ENCODE measurements at regions not wholly inside any gene's neighbourhood (a gene's known extent, or its start where the extent isn't known, plus 50 kb on each side); places are given as distances from the start of the nearest gene placed in this dataset.

DNA sequence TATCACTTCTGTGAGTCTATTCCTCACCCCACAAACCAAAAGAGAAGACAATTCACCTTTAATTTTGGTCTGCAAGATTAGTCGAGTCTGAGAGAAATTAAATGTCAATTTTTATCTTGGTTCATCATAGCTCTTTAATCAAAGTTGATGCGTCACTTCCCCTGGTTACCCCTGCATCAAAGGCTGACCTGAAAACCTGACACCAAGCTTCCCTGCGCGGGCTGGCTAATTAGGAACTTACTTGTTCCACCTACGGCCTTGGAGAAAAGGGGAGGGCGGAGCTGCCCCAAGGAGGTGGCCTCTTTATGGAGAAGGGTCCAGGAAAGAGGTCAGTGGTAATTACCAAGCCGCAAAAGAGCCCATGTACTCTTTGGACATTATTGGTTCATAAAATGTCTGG lies 218.4 kb downstream of the ARRDC4 start:
- FAIRE-seq (no peak), DNase-seq (ENCODE audit: insufficient read length, low spot score) (no peak)

GRCh38 chr15:98187549-98187948 lies 227.0 kb downstream of the ARRDC4 start:
- FAIRE-seq (no peak), DNase-seq (ENCODE audit: insufficient read length, low spot score) (no peak)

- FAIRE-seq (no peak), DNase-seq (ENCODE audit: insufficient read length, low spot score) (no peak)
These were observed 230.4 kb downstream of the ARRDC4 start for GRCh38 chr15:98190914-98191313.

DNA sequence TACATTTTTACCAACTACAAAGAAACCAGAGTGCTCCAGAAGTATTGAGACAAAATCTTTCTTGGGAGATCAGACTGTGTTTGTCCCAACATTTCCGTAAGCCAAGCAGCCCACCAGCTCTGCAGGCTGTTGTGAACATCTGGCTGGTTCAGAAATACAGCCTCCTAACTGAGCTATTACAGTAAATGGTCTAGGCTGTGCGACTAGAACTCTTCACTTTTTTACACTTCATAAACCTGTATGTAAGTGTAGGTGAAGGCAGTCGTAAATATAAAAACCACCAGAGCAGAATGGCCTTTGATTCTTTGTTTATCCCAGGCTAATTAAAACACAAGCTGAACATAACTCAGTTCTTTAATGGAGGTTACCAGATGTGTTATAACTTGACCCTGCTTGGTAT lies 235.3 kb downstream of the ARRDC4 start:
- no peak for FAIRE-seq
- DNase-seq (ENCODE audit: insufficient read length, low spot score), result no peak

GRCh38 chr15:98196371-98196770 lies 235.9 kb downstream of the ARRDC4 start:
- DNase-seq (ENCODE audit: insufficient read length, low spot score) (no peak), FAIRE-seq (no peak)

DNA sequence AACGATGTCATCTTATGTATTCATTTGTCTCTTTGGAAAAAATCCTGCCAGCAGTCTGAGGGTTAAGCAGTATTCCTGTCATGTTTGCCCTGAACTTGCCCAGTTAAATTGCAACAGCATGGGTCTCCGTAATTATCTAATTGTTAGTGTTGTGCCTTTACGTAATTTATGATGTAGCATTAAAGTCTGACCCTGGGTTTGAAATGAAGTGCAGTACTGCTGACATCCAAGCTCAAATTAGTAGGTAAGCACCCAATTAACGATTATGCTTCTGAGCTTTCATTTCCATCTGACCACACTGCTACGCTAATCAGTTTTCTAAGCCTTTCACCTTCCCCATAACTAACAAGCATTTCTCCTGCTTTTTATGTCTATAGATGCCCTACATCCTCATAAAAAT lies 241.8 kb downstream of the ARRDC4 start:
- DNase-seq (ENCODE audit: insufficient read length, low spot score) (no peak), FAIRE-seq (no peak)

DNA sequence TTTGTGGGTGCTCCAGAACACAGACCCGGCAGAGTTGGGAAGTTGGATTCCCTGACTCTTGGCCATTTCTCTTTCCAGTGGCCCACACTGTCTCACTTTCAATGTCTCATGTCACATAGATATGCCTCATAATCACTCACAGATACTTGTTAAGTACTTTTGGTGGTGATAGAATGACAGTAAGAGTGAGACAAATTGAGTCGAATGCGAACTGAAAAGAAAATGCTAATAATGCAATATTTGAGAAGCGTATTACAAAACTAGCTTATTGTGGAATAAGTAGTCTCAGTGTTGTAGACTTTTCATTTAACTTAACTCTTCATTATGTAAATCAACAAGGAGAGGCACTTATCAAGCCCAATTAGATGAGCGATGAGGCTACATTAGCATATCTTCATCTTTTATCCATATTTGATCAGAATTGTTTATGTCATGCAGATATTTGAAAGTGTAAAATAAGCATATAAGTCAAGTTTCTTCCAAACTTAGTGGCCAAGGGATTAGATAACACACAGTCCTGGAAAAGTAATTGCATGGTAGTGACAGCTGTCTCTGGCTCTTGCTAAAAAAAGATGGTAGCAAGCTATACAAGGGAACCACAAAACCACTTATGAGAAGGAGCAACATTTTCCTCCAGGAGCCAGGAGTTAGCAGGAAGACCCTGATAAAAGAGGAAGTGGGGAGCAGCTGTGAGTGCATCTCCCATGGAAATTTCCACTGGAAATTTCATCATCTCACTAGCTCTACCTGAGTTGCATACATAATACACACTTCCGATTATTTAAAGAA lies 243.6 kb downstream of the ARRDC4 start:
- no peak for FAIRE-seq
- no peak for DNase-seq (ENCODE audit: insufficient read length, low spot score)

DNA sequence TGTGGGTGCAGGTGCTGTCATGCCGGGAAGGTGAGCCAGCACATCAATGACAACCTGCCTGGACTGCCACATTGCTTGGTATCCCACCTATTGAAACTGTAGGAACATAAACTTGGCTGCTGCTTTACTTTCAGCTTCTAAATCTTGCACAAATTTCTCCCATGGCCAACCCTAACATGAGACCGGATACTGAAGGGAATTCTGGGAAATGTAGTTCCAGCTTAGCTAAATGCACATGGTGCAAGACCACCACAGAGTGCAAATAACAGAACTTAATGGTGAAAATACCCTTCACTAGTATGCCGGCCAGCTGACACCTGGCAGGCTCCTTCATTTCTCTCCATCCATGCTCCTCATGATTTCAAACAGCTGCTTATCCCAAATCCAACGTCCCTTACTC lies 247.4 kb downstream of the ARRDC4 start:
- FAIRE-seq, result no peak
- no peak for DNase-seq (ENCODE audit: insufficient read length, low spot score)

DNA sequence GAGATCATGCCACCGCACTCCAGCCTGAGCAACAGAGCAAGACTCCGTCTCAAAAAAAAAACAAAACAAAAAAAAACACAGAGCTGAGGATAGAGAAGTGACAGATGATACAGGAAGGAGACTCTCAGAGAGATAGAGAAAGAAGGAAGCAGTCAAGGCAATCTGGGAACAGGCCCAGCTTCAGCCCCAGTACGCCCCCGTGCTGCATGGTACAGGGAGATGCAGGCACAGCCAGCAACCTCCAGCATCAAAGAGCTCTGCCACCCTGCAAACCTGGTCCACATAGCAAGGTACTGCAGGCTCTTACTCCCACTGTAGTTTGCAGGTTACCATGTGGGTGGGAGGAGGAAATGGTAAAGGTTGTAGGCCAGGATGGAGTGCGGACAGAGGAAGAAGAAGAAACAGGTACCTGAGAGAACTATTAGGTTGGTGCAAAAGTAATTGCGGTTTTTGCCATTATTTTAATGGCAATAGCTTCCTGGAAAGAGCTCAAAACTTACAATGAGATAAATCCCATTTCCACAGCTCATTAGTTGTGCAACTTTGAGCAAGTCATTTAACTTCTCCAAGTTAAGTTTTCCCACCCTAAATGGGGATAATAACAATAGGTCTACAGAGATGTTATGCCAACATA lies 253.0 kb downstream of the ARRDC4 start:
- FAIRE-seq, result no peak
- DNase-seq (ENCODE audit: insufficient read length, low spot score), result no peak

DNA sequence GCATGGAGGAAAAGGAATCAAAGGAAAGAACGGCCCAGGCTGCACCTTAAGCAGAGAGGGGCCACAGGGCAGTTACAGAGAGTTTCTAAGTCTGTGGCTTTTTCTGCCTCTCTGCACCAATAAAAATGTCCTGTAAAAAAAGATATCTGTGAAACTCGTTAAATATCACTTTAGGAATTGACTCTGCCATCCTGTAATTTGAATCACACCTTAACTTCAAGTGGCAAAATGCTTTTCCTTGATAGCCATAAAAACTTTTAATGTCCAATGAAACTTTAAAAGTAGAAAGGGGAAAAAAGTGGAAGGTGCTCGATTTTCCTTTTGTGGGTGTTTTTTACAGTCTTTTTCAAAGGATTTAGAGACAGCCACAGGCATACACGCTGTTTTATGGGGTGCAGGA lies 255.7 kb downstream of the ARRDC4 start:
- no peak for FAIRE-seq
- no peak for DNase-seq (ENCODE audit: insufficient read length, low spot score)

DNA sequence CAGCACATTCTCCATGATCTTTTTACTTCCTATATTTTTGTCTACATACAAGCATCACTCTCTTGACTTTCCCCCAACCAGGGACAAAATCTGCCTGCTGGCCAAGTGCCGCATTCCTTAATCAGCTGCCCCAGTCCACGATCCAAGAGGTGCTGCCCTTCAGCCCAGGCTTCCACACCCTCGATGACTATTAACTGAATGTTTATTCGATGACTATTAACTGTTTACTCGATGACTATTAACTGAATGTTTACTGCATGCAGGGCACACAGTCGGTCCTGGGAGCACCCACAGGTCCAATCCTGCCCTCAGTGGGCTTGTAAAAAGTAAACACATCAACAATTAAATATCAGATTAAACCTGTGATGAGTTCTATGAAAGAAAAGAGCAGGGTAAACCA lies 256.9 kb downstream of the ARRDC4 start:
- FAIRE-seq, result no peak
- no peak for DNase-seq (ENCODE audit: insufficient read length, low spot score)

GRCh38 chr15:98221144-98221543 lies 260.6 kb downstream of the ARRDC4 start:
- DNase-seq (ENCODE audit: insufficient read length, low spot score) (no peak), FAIRE-seq (no peak)

DNA sequence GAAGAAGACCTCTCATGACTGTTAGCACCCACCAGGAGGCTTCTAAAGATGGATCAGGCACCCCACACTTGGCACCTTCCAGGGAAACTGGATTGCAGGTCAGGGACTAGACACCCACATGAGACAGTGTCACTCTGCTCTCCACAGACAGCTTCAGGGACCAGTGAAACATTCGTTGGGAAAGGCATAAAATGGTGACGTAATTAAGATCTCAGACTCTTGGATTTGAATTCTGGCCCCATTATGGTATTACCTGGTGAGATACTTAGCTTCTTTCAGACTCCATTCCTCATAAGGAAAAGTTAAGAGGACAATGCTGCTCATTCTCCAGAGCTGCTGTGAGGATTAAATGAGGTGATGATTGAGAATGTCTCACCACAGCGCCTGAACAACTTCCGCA lies 261.1 kb downstream of the ARRDC4 start:
- no peak for DNase-seq (ENCODE audit: insufficient read length, low spot score)
- no peak for FAIRE-seq

DNA sequence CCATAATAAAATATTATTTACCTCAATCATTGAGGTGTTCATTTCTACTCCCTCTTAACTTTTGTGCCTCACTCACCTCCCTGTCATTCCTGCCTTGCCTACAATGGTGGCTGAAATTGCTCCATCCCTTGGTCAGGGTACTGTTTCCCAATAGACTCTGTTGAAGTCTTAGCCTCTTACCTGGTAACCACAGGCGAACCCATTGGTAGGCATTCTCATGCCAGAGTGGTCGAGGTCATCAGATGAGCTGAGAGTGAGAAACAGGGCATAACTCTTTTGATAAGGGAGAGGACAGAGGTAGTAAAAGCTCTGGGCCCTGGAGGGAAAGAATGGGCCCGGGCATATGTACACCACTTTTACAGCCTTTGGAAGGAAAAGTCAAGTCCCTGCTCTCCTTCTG lies 265.6 kb downstream of the ARRDC4 start:
- FAIRE-seq (no peak), DNase-seq (ENCODE audit: insufficient read length, low spot score) (no peak)

DNA sequence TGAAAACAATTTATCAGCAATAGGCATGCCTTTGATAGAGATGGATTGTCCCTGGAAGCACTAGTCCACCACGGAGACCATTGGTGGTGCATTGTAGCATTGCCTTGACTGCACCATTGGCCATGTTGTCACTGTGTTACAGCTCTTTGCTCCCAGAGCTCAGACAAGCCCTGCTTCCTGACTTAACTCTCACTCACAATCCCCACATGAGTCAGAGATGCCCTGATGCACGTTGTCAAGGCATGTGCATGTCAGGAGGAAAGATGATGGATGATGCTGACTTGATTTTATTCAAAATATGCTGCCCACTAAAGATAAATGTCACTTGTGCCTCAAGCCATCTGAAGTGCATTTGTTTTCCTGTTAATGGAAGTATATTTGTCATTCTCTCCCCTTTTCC lies 266.1 kb downstream of the ARRDC4 start:
- FAIRE-seq, result no peak

DNA sequence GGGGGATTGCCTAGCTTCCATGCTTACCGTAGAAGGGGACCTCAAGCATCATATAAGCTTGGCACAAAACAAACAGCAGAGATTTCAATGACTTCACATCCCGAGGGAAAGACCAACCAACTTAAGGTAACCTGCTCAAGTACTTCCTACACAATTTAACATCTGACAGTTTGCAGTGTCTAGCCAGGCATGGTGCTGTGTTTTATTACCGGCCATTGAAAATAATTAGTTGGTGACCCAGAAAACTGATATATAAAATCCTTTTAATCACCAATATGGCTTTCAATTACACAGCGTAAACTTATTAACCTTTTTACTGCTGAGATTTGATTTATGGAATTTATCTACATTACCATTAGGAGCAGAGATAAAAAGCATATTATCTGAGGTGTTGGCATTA lies 268.3 kb downstream of the ARRDC4 start:
- FAIRE-seq (no peak), DNase-seq (ENCODE audit: insufficient read length, low spot score) (no peak)

More for the DNA sequence above, 266.1 kb downstream of the ARRDC4 start:
- no peak for DNase-seq (ENCODE audit: insufficient read length, low spot score)

- no peak for DNase-seq (ENCODE audit: insufficient read length, low spot score)
These were observed 270.5 kb downstream of the ARRDC4 start for GRCh38 chr15:98230975-98231374.

GRCh38 chr15:98231696-98232440 lies 271.4 kb downstream of the ARRDC4 start:
- FAIRE-seq (no peak), DNase-seq (ENCODE audit: insufficient read length, low spot score) (no peak)

More at GRCh38 chr15:98230975-98231374, 270.5 kb downstream of the ARRDC4 start:
- no peak for FAIRE-seq

DNA sequence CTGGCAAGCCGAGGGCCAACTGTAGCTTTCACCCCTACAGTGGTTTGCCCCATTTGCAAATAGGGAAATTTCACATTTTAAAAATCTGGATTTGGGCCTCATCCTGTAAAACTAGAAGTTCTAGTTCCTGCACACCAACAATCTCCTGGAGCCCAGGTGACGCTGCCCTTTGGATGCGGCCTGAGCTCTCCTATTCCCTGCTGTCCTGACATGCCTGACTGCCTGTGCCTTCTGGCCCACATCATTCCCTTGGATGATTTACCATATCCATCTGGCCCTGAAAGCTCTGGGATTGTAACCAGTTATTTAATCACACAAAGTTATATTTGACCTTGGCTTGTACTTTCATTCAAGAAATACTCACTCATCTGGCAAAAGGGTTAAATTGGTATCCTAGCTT lies 272.3 kb downstream of the ARRDC4 start:
- FAIRE-seq, result no peak
- no peak for DNase-seq (ENCODE audit: insufficient read length, low spot score)

GRCh38 chr15:98233873-98234272 lies 273.4 kb downstream of the ARRDC4 start:
- no peak for FAIRE-seq

GRCh38 chr15:98240303-98240702 lies 279.8 kb downstream of the ARRDC4 start:
- DNase-seq (ENCODE audit: insufficient read length, low spot score) (no peak), FAIRE-seq (no peak)

More at GRCh38 chr15:98233873-98234272, 273.4 kb downstream of the ARRDC4 start:
- DNase-seq (ENCODE audit: insufficient read length, low spot score), result no peak
